Large intestine (tissue), 3 donors: ENCODE measurements at regions not wholly inside any gene's neighbourhood (a gene's known extent, or its start where the extent isn't known, plus 50 kb on each side); places are given as distances from the start of the nearest gene placed in this dataset.
"Not testable (repeated sequence)": the region's sequence is repeated elsewhere in the genome, so short reads cannot be mapped to it uniquely, and the experiment has no call there.

Experiments
- DNase-seq, 2 donors: peaks; one replicate each; pipeline versions ENCODE4 v3.0.0 to v3.0.0-alpha.2; 2013
- H3K27ac ChIP-seq: one replicate; pipeline ENCODE4 v1.5.1; 2013; ENCODE audit warnings: low read length
- H3K27me3 ChIP-seq: 2 replicates; pipeline ENCODE4 v1.6.1; 2013; ENCODE audit warnings: low read length; ENCODE audit not compliant: control insufficient read depth, insufficient read depth
- H3K36me3 ChIP-seq: 2 replicates; pipeline ENCODE4 v1.6.1; 2013; ENCODE audit warnings: low read length; ENCODE audit not compliant: control insufficient read depth, insufficient read depth
- H3K4me1 ChIP-seq: one replicate; pipeline ENCODE4 v1.6.1; 2013; ENCODE audit warnings: low read length; ENCODE audit not compliant: control insufficient read depth, insufficient read depth
- H3K4me3 ChIP-seq: one replicate; pipeline ENCODE4 v1.5.1; 2013; ENCODE audit warnings: low read length
- H3K9me3 ChIP-seq: one replicate; pipeline ENCODE4 v1.6.1; 2013; ENCODE audit warnings: mild to moderate bottlenecking, low read depth, low read length, moderate library complexity; ENCODE audit not compliant: control insufficient read depth
- WGBS: methylation state at CpG from one replicate; pipeline ENCODE4 v1.1.5; 2013; ENCODE audit warnings: low lambda C conversion rate; ENCODE audit not compliant: insufficient coverage; 5-methylcytosine and 5-hydroxymethylcytosine counted together

DNA sequence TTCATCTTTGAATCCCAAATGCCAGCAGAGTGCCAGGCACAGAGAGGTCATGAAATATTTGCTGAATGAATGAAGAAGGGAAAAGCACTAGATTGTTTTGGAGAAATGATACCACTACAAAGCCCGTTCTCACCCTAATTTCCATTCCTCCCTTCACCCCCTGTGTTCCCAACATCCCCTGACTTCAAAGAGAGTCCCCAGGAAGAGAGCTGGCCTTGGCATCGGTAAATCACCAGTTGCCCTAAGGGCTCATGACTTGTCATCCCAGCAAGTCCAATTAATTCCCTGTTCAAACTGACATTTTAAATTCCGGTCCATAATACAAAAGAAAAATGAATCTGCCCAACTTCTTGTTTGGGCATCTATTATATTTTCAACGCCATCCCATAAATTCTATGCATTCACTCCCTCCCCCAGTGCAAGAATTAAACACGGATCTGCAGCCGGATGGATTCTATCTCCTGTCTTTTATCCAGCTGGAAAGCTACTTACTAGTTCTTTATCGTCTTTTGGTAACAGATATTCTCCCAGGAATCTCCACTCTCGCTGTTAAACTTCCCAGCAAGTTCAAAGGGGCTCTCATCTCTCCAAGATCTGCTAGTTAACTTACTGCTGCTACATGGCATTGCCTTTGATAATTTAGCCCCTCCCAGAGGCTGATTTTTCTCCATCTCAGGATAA, 63.9 kb upstream of the TSC22D2 start:
- Histone ChIP-seq H3K9me3 (no peaks in the 10 kb centered on the region), H3K4me3 (no peak overlapping the region), H3K4me1 (peaks cover 4% of the 10 kb centered on the region), H3K27me3 (no peaks in the 10 kb centered on the region), H3K36me3 (no peaks in the 10 kb centered on the region), H3K27ac (no peak overlapping the region)
- no peak for DNase-seq
- WGBS = 68% methylated on average over 4 of the region's 8 CpGs

DNA sequence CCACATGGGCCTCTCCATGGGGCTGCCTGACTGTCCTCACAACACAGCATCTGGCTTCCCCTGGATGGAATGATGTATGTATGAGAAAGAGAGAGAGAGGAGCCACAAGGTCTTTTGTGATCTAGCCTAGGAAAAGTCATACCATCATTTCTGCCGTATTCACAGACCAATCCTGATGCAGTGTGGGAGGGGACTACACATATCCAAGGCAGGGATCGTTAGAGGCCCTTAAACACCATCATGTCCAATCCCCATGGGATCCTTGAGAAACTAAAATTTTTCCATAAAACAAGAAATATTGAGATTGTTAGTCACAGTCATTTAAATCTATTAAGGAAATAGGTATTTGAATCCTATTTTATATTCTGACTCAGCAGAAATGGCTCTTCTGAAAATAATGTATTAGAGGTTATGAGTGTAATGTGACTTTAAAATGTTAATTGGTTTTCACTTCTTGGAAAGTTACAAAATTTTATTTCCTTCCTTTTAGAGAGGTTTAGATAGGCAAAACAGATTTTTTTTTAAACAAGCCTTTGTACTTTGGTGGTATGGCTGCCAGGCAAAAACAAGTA, 65.1 kb upstream of the TSC22D2 start:
- peaks cover 4% of the 10 kb centered on the region for H3K4me1 ChIP-seq
- H3K4me3 ChIP-seq = no peak overlapping the region
- DNase-seq = no peak
- H3K9me3 ChIP-seq = no peaks in the 10 kb centered on the region
- no peaks in the 10 kb centered on the region for H3K27me3 ChIP-seq
- WGBS = no CpG with 5 or more reads among the region's 2 CpGs
- no peaks in the 10 kb centered on the region for H3K36me3 ChIP-seq
- H3K27ac ChIP-seq = no peak overlapping the region

DNA sequence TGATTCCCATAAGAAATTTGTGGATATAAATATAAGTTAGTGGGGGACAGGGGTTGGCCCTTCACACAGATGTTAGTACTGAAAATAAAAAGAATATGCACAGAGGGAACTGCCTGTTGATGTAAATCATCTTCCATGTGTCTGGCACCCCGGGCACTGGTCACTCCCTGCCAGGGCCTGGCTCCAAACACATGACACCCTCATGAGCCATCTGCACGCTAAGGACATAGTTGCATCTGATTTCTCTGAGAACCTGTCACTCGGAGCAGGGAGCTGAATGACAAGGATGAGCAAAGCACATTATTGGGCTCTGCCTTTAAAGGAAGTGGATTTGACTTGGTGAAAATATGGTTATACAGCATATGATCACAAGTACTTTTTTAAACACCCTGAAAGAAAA, 66.2 kb upstream of the TSC22D2 start:
- DNase-seq = no peak
- WGBS = no CpG with 5 or more reads among the region's 3 CpGs
- H3K4me3 ChIP-seq = no peak overlapping the region

DNA sequence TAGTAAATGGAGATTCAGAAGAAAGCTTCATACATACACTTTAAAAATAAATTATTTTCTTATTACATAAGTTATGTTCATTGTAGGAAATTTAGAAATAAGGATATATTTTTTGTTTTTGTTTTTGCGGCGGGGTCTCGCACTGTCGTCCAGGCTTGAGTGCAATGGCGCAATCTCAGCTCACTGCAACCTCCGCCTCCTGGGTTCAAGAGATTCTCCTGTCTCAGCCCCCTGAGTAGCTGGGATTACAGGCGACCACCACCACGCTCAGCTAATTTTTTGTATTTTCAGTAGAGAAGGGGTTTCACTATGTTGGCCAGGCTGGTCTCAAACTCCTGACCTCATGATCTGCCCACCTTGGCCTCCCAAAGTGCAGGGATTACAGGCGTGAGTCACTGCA, 71.7 kb upstream of the TSC22D2 start:
- not testable (repeated sequence) for H3K36me3 ChIP-seq, H3K27ac ChIP-seq, DNase-seq, H3K4me1 ChIP-seq, H3K9me3 ChIP-seq, H3K27me3 ChIP-seq, H3K4me3 ChIP-seq
- 100% methylated on average over 2 of the region's 9 CpGs for WGBS

More for the DNA sequence above, 66.2 kb upstream of the TSC22D2 start:
- Histone ChIP-seq H3K36me3 (no peaks in the 10 kb centered on the region), H3K9me3 (no peaks in the 10 kb centered on the region), H3K27ac (no peak overlapping the region), H3K27me3 (no peaks in the 10 kb centered on the region), H3K4me1 (peaks cover 4% of the 10 kb centered on the region)

DNA sequence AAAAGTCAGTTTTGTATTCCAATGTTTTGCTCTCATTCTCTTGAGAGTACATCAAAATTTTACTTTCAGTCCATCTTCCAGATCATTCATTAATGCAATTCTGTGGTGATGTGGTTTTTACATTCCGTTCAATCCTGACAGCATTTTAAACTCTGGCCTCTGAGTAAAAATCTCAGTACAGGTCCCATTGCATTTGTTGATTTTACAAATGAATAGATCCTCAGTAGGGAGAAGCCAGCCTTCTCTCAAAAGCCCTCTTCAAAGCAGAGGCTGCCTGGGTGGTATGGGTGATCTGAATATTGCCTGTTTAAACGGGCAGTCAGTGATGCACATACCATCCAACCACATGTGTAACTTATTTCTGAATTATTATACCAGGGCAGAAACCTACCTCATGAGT, 72.5 kb upstream of the TSC22D2 start:
- Histone ChIP-seq H3K27ac (no peak overlapping the region), H3K4me3 (no peak overlapping the region), H3K9me3 (no peaks in the 10 kb centered on the region), H3K36me3 (no peaks in the 10 kb centered on the region), H3K27me3 (no peaks in the 10 kb centered on the region), H3K4me1 (peaks cover 2% of the 10 kb centered on the region)
- WGBS = no CpG with 5 or more reads among the region's 2 CpGs
- DNase-seq = no peak

DNA sequence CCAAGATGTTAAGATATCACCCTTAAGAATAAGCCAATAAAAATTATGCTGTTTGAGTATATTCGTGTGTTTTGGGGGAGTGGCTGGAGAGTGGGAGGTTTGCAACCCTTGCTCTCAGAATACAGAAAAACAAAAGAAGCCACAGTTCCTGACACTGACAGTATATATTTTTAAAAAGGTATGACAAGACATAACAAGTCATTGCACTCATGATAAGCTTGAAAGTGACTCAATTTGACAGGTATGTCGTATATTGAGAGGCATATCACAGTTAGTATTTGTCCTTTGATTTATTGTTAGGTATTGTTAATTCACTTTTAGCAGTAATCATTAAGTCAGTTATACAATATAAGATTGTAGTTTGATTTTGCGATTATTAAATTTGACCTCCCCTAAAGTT, 73.1 kb upstream of the TSC22D2 start:
- no peak for DNase-seq
- Histone ChIP-seq H3K27me3 (no peaks in the 10 kb centered on the region), H3K9me3 (no peaks in the 10 kb centered on the region), H3K27ac (no peak overlapping the region), H3K36me3 (no peaks in the 10 kb centered on the region), H3K4me1 (peaks cover 8% of the 10 kb centered on the region), H3K4me3 (no peak overlapping the region)
- WGBS = 52% methylated on average over 2 of the region's 3 CpGs

DNA sequence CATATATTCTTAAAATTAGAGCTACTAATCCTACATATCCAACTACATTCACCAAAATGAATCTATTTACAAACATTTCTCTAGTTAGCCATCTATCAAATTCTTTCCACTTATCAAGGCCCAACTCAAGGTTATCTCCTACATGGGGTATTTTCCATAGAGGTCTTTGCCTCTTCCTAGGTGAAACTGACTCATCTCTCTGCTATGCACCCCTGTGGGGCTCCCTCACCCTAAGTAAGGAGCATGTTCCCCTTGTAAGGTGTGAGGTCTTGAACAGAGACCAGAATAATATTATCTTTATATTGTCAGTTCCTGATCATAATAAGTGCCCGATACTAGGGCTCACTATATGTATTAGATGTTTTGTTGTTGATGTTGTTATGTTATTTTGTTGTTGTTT, 74.6 kb upstream of the TSC22D2 start:
- no peak for DNase-seq
- H3K9me3 ChIP-seq = no peaks in the 10 kb centered on the region
- no peak overlapping the region for H3K27ac ChIP-seq
- peaks cover 12% of the 10 kb centered on the region for H3K4me1 ChIP-seq
- H3K36me3 ChIP-seq = no peaks in the 10 kb centered on the region
- WGBS = no CpG with 5 or more reads among the region's 1 CpG
- H3K27me3 ChIP-seq = no peaks in the 10 kb centered on the region
- H3K4me3 ChIP-seq = no peak overlapping the region

DNA sequence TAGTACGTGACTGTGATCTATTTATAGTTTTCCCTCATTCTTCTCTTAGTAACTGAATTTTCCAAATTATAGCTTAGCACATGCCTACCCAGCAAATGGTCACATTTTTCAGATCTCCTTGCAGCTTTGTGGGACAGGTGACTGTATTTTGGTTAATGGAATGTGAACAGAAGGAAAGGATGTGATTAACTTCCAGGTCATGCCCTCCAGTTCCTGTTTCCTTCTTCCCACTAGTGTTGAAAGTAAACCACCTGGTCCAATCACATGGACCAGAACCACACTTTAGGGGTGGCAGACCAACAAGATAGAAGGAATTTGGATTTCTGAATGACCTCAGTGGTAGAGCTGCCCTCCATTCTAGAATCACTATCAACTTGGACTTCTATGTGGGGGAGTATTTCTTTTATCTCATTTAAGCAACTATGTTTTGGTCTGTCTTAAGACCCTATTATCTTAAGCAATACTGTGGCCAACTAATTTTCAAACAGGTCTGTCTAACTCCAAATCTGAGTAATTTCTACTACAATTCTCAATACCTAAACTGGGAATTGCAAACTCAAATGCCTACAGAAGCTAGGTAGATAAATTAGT, 76.0 kb upstream of the TSC22D2 start:
- Histone ChIP-seq H3K4me3 (no peak overlapping the region), H3K9me3 (no peaks in the 10 kb centered on the region), H3K36me3 (no peaks in the 10 kb centered on the region), H3K27me3 (no peaks in the 10 kb centered on the region), H3K27ac (no peak overlapping the region), H3K4me1 (peaks cover 12% of the 10 kb centered on the region)
- 100% methylated on average over 1 of the region's 1 CpG for WGBS
- DNase-seq = no peak

DNA sequence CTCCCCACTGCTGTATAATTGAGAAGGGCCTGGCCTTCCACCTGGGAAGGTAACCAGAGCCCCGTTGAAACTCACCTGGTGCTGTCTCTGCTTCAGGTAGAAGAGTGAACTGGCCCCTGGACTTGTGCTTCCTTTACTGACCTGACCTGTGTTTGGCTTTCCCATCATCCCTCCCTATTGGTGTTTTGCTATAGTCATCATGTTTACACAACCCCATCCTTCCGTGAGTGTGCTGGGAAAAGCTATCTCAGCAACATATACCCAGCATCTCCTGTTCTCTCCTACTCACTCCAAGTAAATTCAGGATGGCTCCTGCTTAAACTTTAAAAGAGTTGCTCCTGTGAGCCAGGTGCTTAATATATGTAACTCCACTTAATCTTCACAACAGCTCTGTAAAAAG, 77.2 kb upstream of the TSC22D2 start:
- WGBS = no CpG with 5 or more reads among the region's 2 CpGs
- no peaks in the 10 kb centered on the region for H3K27me3 ChIP-seq
- no peak overlapping the region for H3K4me3 ChIP-seq
- peaks cover 12% of the 10 kb centered on the region for H3K4me1 ChIP-seq
- no peaks in the 10 kb centered on the region for H3K9me3 ChIP-seq
- peak overlapping the region; percentile 4 for H3K27ac ChIP-seq
- DNase-seq = peak in 1 of 2 donors; percentile 31
- no peaks in the 10 kb centered on the region for H3K36me3 ChIP-seq

DNA sequence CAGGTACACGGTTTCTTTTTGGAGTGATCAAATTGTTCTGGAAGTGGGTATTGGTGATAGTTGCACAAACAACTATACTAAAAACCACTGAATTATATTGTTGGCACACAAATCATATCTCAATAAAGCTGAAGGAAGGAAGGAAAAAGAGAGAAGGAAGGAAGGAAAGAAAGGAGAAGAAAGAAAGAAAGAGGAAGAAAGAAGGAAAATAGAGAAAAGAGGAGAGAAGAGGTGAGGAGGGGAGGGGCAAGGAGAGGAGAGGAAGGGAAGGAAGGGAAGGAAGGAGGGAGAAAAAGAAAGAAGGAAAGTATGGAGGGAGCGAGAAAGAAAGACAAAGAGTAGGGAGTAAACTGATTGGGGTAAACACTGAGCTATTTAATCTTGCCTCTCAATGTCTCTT, 77.9 kb upstream of the TSC22D2 start:
- no peak for DNase-seq
- Histone ChIP-seq H3K9me3 (no peaks in the 10 kb centered on the region), H3K4me1 (peaks cover 14% of the 10 kb centered on the region), H3K4me3 (no peak overlapping the region), H3K27ac (peak overlapping the region; percentile 4), H3K27me3 (no peaks in the 10 kb centered on the region), H3K36me3 (no peaks in the 10 kb centered on the region)
- WGBS = 100% methylated on average over 1 of the region's 2 CpGs

DNA sequence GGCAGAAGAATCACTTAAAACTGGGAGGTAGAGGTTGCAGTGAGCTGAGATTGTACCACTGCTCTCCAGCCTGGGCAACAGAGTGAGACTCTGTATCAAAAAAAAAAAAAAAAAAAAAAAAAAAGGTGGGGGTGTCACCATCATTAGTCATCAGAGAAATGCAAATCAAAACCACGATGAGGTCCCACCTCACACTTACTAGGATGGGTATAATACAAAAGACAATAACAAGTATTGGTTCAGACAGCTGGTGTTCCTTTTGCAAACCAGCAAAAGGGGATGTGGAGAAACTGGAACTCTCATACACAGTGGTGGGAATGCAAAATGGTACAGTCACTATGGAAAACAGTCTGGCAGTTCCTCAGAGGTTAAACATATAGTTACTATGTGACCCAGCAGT, 78.7 kb upstream of the TSC22D2 start:
- WGBS = no CpG with 5 or more reads among the region's 1 CpG
- Histone ChIP-seq H3K27ac (no peak overlapping the region), H3K4me3 (no peak overlapping the region), H3K9me3 (no peaks in the 10 kb centered on the region), H3K36me3 (no peaks in the 10 kb centered on the region), H3K27me3 (no peaks in the 10 kb centered on the region), H3K4me1 (peaks cover 22% of the 10 kb centered on the region)
- DNase-seq = no peak
